Motor neuron (in vitro differentiated cells): ENCODE measurements at regions not wholly inside any gene's neighbourhood (a gene's known extent, or its start where the extent isn't known, plus 50 kb on each side); places are given as distances from the start of the nearest gene placed in this dataset.

Experiments
- ATAC-seq, 8 experiments: fragments of 200-7000 bp; cut with Tn5 transposase; replicated peaks in 6 of 8; 2 replicates each; pipeline ENCODE4 v1.8.0; 2021; ENCODE audit warnings: mild to moderate bottlenecking in 8 of 8, moderate library complexity in 8 of 8
- H3K27ac ChIP-seq, 2 donors: fragments of 250-450 bp; sonication (Bioruptor Pico); 2 replicates each; pipeline ENCODE4 v1.9.0; 2021; ENCODE audit warnings: antibody characterized with exemption in 2 of 2, mild to moderate bottlenecking in 2 of 2, moderate library complexity in 1 of 2
- H3K4me1 ChIP-seq, 2 donors: fragments of 250-450 bp; sonication (Bioruptor Pico); replicated peaks in 1 of 2; 2 replicates each; pipeline ENCODE4 v1.6.1; 2021; ENCODE audit warnings: antibody characterized with exemption in 2 of 2, mild to moderate bottlenecking in 2 of 2, moderate library complexity in 1 of 2
- H3K4me3 ChIP-seq, 5 donors: fragments of 250-450 bp; sonication (Bioruptor Pico); 2 replicates each; pipeline ENCODE4 v1.9.0; 2021; ENCODE audit warnings: antibody characterized with exemption in 5 of 5, mild to moderate bottlenecking in 5 of 5, moderate library complexity in 4 of 5
- WGBS, 10 experiments: fragments of 450-650 bp; shearing (Covaris generic); methylation state at CpG; one replicate each; pipeline ENCODE4 v1.0.0; 2022; 5-methylcytosine and 5-hydroxymethylcytosine counted together
- in situ Hi-C, 9 experiments: fragments of 400-800 bp; cut with MboI; loops; one replicate each; pipeline ENCODE4 v1.15.0; 2021; ENCODE audit warnings: low sequenced_read_pairs in 9 of 9, low pct_unique_long_range_greater_than_20kb in 2 of 9; ENCODE audit not compliant: unreplicated experiment in 9 of 9

GRCh38 chr5:41625571-41625970 is 115.2 kb upstream of the PLCXD3 start:
- H3K4me1 ChIP-seq, result no peaks in the 10 kb centered on the region
- in situ Hi-C loops, result loop anchor here in 2 of 9 experiments (25.0 kb wide), 2 partner anchors 338 to 713 kb away; partner anchors contain the start of gene C7 (in 2 of the 2)
- ATAC-seq, result no peak

GRCh38 chr5:41621420-41621819 is 111.0 kb upstream of the PLCXD3 start:
- 0 to 75% (median 44%) methylated on average over 1 to 2 of the region's 2 CpGs; no CpG with 5 or more reads in 2 of the 10 experiments for WGBS, 10 experiments
- H3K27ac ChIP-seq, result no peak overlapping the region
- no peak for ATAC-seq
- H3K4me3 ChIP-seq, result no peak overlapping the region
- no peaks in the 10 kb centered on the region for H3K4me1 ChIP-seq
- in situ Hi-C loops, result no loop called here

More at GRCh38 chr5:41625571-41625970, 115.2 kb upstream of the PLCXD3 start:
- no peak overlapping the region for H3K4me3 ChIP-seq
- no peak overlapping the region for H3K27ac ChIP-seq

- H3K27ac ChIP-seq, result no peak overlapping the region
- WGBS, 10 experiments, result 10 to 100% (median 87%) methylated on average over 1 to 2 of the region's 2 CpGs; no CpG with 5 or more reads in 1 of the 10 experiments
- in situ Hi-C loops, result no loop called here
- no peak overlapping the region for H3K4me3 ChIP-seq
- no peaks in the 10 kb centered on the region for H3K4me1 ChIP-seq
- no peak for ATAC-seq
Measured at GRCh38 chr5:41617843-41618515, 107.6 kb upstream of the PLCXD3 start.

GRCh38 chr5:41610386-41610785 is 100.0 kb upstream of the PLCXD3 start:
- no peaks in the 10 kb centered on the region for H3K4me1 ChIP-seq
- in situ Hi-C loops, result no loop called here
- no peak for ATAC-seq
- WGBS, 10 experiments, result 0 to 100% (median 0%) methylated on average over 1 of the region's 1 CpG; no CpG with 5 or more reads in 3 of the 10 experiments
- H3K27ac ChIP-seq, result no peak overlapping the region
- no peak overlapping the region for H3K4me3 ChIP-seq

- Histone ChIP-seq H3K4me3 (no peak overlapping the region), H3K27ac (no peak overlapping the region), H3K4me1 (no peaks in the 10 kb centered on the region)
- ATAC-seq, result peak in 5 of 8 experiments; percentile 18 to 54 (median 50)
- WGBS, 10 experiments, result 0 to 50% (median 27%) methylated on average over 1 to 2 of the region's 2 CpGs; no CpG with 5 or more reads in 6 of the 10 experiments
- in situ Hi-C loops, result no loop called here
Measured at GRCh38 chr5:41600731-41601130, 90.3 kb upstream of the PLCXD3 start.

- no peak overlapping the region for H3K27ac ChIP-seq
- in situ Hi-C loops, result no loop called here
- no peak overlapping the region for H3K4me3 ChIP-seq
- no peaks in the 10 kb centered on the region for H3K4me1 ChIP-seq
- no peak for ATAC-seq
Measured at GRCh38 chr5:41598011-41598410, 87.6 kb upstream of the PLCXD3 start.

GRCh38 chr5:41587668-41588067 is 77.3 kb upstream of the PLCXD3 start:
- 56 to 100% (median 93%) methylated on average over 1 to 7 of the region's 17 CpGs; no CpG with 5 or more reads in 3 of the 10 experiments for WGBS, 10 experiments
- Histone ChIP-seq H3K4me1 (no peaks in the 10 kb centered on the region), H3K4me3 (no peak overlapping the region), H3K27ac (no peak overlapping the region)
- no peak for ATAC-seq
- in situ Hi-C loops, result no loop called here

- ATAC-seq, result no peak
- in situ Hi-C loops, result no loop called here
- WGBS, 10 experiments, result 11 to 86% (median 57%) methylated on average over 1 of the region's 1 CpG; no CpG with 5 or more reads in 5 of the 10 experiments
- no peak overlapping the region for H3K27ac ChIP-seq
- no peak overlapping the region for H3K4me3 ChIP-seq
- H3K4me1 ChIP-seq, result no peaks in the 10 kb centered on the region
Measured at GRCh38 chr5:41575110-41575779, 64.8 kb upstream of the PLCXD3 start.

GRCh38 chr5:41574391-41574790 is 64.0 kb upstream of the PLCXD3 start:
- 0 to 100% (median 82%) methylated on average over 1 to 2 of the region's 2 CpGs; no CpG with 5 or more reads in 1 of the 10 experiments for WGBS, 10 experiments

More at GRCh38 chr5:41574391-41574790, 64.0 kb upstream of the PLCXD3 start:
- in situ Hi-C loops, result no loop called here
- Histone ChIP-seq H3K27ac (no peak overlapping the region), H3K4me3 (no peak overlapping the region), H3K4me1 (no peaks in the 10 kb centered on the region)
- no peak for ATAC-seq
